DMS 273 treated with DMSO at 0.1 percent for 48 hours (cell line): ENCODE measurements at regions not wholly inside any gene's neighbourhood (a gene's known extent, or its start where the extent isn't known, plus 50 kb on each side); places are given as distances from the start of the nearest gene placed in this dataset.
"Not testable (repeated sequence)": the region's sequence is repeated elsewhere in the genome, so short reads cannot be mapped to it uniquely, and the experiment has no call there.

Experiments used
- DNase-seq: peaks from one replicate; lab custom pipeline; 2025; lab: John Stamatoyannopoulos, UW

DNA sequence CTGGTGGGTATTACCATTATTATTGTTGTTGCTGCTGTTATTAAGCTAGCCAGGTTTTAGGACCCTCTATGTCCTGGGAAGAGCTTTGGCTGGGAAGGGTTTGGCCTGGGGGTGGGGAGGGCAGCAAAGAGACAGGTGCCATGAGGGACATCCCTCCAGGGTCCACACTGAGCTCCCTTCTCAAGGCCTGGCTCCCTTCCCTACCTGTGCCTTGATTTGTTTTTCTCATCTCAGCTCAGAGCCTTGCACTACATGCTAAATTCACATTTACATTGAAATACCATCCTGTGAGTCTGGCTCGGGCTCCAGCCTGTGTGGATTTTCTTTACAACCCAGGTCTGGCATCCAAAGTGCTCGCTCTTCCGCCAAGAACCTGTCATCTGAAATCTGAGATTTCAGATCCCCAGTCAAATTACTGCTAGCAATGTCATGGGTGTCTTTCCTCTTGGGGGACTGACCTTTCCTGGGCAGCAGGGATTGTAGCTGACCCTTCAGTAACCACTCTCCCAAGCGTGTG is 536.3 kb downstream of the PTPRU start:
- DNase-seq = no peak

DNA sequence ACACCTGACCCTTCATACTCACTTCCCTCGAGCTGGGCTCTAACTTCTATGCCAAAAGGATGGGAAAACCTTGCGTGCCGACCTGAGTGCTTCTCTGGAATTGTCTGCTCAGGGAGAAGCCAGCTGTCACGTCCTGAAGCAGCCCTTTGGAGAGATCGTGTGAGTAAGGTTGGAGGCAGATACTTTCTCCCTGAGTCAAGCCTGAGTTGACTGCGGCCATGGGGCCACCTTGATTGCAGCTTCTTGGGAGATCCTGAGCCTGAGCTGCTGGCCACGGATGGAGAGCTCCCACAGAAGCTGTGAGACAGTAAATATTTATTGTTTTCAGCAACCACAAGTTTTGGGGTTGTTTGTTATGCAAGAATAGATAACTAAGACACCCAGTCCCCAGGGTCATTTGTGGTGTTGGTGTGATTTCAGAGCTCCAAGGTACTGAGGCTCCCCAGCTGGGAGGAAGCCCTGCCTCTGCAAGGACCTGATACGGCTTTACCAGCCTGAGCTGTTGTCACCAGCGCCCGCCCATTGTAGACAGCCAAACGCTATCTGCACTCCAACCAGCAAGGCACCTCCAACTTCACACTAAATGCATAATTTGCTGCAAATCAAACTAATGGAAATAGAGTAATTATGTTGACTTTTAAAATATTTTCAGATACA is 531.6 kb downstream of the PTPRU start:
- DNase-seq = no peak

DNA sequence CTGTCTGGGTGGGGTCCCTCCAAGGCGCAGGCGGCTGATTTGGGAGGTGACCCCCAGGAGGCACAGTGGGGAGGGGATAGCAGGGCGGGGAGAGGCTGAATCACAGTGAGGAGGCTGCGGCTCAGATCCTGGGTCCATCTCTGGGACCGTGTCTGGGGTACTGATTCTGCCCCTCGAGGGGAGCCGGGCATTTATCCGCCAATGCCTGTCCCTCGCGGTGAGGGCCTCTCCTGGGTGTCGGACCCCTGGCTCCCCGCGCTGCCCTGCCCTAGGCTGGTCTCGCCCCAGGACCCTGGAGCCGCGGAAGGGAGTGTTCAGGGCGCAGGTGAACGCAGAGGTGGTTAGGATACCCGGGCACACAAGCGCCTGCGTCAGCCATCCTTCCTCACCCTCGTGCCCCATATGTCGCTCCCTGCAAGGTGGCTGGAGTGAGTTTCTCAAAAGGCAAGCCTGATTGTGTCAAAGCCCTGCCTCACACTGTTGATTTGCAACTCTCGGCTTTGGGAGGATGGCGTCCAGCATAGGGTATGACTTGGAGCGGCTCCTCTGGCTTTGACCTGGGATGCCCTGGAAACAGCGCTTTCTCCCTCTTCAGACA is 530.9 kb downstream of the PTPRU start:
- DNase-seq = no peak

DNA sequence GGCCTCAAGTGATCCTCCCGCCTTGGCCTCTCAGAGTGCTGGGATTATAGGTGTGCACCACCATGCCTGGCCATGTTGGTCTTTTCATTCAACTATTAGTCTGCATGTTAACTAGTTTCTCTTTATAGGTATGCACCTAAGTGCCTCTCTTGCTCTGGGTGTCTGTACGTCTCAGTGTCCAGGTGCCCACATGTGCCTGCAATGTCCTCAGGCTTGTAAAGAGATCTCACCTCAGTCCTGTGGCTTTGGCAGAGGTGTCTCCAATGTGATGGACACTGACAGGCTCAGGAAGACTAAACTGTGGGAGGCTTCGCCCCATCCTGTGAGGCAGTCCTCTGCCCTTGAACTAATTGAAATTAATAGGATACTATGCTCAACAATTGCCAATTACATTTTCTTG is 526.3 kb downstream of the PTPRU start:
- DNase-seq = no peak

DNA sequence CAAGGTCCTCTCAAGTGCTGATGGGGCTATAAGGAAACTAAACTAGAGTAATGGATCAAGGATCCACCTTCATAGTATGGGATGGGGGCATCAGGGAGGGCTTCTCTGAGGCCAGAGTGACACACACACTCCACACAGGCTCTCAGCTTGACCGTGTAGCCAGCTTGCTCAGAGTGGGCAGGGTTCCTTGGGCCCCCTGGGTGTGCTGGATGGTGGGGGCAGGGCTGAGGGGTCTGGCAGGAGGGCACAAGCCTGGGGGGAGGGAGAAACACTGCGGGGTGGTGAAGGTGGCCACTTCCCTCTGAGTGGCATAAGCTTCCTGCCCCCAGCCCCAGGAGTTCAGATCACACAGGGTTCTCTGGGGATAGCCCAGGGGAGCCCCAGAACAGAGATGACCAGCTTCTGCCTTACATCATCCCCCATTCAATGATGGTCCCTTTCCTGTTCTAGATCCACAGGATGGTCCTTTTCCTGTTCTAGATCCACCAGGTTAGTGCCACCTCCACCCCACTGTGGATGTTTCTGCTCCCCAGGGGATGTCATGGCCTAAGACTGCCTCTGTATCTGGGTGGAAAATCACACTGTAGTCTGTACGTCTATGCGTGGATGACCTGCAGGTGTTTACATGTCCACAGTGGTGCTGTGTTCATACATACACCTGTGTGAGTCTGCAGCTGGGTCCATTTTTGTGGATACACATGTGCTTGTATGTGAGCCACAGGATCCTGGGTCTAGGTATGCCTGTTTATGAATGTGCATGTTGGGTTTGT is 525.0 kb downstream of the PTPRU start:
- no peak for DNase-seq

DNA sequence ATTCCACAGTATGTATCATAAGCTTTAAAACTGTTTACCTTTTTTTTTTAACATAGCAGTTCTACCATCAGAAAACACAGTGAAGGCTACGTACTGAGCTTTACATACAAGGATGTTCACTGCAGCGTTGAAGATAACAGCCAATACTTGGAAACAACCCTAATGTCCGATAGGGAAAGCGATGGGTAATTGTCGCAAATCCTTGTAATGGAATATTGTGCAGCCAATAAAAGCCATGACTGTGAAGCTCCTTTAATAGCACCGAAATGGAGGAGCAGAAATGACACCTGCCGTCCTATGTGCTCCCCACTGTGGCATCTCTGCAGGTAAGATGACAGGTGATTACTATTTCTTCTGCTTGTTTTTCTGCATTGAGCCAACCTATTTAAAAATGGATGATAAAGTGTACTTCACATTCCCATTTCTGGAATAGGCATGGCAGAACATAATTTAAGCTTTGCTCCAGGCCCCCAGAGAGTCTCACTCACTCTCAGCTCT is 523.8 kb downstream of the PTPRU start:
- DNase-seq = no peak

DNA sequence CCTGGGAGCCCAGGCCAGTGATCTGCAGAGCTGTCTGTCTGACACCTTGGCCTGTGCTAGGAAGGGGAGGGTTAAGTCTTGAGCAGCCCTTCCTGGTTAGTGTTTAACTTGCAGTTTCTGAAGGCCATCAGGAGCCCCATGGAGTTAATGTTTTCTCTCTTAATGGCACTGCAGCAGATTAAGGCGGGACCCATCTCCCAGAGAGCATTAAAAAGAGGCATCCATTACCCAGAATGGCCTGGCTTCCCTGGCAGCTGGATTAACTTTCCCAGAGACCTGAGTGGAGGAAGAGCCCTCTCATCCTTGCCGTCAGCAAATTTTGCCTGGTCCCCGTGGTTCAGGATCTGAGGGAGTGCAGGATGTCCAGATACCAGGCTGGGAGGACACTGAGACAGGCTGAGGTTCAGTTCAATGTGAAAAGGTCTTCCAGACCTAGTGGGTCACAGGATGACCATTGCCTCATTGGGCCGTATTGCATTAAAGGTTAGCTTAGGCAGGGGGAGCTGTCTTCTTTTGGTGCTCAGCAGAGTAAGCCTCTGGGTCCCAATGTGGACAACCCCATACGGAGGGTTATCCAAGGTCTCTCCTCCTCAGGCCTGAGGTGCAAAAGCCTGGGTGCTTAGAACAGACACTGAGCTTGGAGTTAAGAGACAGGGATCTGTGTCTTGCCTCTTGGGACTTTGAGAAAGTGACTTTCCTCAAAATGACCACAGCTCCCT is 522.6 kb downstream of the PTPRU start:
- DNase-seq = no peak

DNA sequence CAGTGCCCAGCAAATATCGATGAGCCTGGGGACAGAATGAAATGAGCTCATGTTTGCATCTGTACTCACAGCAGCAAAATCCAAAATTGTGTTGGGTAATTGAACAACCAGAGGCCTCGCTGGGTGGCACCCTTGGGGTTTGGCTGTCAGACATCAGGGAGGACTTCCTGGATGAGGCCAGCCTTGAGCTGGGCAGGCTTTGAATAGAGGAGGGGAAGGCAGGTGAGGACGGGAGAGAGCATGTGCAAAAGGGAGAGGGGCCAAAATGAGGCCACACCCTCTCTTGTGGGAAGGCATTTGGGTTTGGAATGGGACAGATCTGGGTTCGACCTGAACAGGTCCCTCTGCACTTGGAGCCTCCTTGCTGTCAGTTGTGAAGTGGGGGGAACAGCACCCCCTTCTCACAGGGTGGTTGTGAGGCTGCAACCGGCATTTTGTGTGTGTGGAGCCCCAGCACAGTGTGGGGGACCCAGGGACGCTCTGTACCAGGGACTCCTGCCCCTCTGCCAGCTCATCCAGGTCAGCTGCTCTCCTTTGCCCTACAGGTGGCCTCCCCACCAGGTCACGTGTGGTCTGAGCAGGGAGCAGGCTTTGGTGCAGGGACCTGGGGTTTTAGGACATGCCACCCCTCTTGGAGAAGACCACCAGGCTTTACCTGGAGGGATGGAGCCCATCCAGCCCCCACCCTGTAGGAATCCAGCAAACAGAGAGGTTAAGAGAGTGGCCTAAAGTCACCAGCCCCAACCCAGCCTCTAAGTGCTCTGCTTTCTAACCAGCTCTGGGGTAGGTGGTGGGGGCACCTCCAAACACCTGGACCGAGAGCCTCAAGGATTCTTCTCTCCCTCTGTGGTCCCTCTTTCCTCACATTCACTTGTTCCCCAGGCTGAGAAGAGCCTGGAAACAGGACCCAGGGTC is 521.8 kb downstream of the PTPRU start:
- no peak for DNase-seq

DNA sequence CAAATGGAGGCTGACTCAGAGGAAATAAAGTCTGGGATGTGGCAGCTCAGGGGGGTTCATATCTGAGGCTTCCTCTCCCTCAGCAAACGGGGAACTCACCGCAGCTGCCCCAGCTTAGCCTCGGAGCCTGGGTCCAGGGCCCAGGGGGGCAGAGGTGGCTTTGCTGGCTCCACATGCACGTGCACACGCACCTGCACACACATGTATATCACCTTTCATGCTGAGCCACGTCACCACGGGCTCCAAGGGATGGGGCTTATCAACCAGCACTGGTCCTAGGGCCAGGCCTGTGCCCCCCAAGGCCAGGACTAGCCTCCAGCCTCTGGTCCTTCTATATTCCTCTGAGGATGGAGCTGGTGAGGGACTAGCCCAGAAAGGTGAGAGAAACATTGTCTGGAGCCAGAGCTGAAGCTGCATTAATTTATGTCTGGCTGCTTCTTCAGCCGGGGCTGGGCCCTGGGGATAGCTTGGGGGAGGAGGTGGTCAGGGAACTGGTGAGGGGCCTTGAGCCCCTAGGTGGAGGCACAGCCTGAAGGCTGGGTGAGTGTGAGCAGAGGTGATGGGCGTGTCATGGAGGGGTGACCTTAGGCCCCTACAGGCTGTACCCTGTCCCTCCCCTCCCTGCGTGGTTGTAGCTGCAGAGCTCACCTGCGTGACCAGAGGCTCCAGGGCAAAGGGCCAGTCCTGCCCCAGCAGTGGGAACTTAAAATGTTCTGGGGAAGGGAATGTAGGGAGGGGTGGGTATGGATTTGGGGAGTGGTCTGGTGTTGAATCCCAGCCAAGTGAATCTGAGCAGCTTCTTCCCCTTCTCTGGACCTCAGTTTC is 520.8 kb downstream of the PTPRU start:
- no peak for DNase-seq

DNA sequence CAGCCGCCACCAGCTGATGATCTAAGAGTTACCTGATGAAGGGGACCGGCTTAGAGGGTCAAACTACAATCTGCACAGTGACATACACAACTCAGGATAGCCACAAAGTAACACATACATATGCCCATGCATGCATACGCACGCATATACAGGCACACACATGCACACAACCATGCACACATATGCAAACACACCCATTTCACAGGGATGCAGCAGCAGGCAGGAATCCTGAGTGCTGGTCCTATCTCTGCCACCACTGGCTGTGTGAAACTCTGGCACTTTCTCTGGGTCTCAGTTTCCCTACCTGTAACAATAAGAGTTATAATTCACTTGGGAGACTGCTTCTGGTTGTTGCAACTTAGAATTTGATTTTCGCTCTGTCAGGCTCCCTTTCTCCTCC is 520.2 kb downstream of the PTPRU start:
- no peak for DNase-seq

DNA sequence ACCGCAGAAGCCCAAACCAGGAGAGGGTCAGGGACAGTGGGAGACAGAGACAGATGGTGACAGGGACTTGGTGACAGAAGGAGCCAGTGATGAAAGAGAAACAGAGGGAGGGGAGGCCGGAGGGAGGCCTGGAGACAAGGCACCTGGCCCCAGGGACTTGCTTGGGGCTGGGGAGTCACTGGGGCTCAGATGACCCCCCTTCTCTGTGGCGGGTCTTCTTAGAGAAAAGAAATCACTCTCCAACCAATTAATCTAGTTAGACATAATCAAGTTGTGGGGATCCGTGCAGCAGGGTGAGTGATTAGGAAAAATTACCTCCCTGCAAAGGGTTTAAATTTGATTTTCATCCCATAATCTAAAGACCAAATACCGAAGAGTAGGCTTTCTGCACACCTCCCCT is 519.8 kb downstream of the PTPRU start:
- no peak for DNase-seq

DNA sequence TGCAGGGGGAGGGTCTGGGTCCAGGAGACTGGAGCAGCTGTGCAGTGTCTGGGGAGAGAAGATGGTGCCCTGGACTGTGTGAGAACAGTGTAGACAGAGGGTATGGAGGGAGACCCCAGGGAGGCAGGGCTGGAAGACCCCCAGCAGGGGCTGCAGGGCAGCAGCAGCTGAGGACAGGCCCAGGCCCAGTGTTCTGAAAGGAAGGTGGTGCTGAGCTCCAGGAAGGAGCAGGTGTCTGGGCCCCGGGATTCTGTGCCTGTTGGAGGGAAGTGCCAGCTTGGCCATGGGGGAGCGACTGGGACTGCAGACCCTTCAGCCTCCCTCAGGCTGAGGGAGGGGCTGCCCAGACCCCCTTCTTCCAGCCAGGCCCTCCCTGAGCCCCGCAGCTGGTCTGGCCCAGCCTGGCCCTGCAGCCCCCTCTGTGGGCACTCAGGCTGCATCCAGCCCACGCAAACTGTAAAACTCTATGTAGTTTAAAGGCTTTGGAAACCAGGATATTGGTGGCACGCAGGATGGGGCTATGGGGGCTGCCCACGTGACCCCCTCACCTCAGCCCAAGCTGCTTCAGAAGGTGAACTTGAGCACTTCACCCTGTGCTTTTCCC is 519.2 kb downstream of the PTPRU start:
- not testable (repeated sequence) for DNase-seq

DNA sequence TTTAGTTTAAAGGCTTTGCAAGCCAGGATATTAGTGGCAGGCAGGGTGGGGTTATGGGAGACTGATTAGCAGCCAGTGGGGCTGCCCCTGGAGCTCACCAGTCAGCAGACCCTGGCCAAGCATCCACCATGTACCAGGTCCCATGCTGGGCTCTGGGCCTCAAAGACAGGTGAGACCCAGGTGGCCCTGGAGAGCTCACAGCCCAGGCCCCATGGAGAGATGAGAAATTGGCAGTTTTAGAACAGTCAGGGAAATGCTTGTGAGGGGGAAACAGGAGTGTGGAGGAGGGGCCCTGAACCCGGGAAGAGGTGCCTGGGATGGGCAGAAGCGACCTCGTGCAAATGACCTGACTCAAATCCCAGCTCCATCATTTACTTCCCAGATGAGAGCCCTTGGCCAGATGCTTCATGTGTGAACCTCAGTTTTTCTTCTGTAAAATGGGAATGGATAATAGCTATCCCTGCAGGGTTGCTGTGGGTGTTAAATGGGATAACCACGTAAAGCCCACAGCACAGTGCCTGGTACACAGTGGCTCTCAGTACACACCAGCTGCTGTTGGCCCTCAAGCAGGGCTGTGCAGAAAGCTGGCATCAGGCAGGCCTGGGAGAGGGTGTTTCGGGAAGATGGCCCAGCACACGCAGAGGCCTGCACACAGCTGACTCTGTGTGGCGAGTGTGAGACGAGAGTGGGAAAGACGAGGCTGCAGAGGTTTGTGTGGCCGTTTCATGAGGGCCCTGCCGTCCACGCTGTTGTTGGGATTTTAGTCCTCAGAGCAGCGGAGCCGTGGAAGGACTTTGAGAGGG is 518.5 kb downstream of the PTPRU start:
- DNase-seq = no peak

DNA sequence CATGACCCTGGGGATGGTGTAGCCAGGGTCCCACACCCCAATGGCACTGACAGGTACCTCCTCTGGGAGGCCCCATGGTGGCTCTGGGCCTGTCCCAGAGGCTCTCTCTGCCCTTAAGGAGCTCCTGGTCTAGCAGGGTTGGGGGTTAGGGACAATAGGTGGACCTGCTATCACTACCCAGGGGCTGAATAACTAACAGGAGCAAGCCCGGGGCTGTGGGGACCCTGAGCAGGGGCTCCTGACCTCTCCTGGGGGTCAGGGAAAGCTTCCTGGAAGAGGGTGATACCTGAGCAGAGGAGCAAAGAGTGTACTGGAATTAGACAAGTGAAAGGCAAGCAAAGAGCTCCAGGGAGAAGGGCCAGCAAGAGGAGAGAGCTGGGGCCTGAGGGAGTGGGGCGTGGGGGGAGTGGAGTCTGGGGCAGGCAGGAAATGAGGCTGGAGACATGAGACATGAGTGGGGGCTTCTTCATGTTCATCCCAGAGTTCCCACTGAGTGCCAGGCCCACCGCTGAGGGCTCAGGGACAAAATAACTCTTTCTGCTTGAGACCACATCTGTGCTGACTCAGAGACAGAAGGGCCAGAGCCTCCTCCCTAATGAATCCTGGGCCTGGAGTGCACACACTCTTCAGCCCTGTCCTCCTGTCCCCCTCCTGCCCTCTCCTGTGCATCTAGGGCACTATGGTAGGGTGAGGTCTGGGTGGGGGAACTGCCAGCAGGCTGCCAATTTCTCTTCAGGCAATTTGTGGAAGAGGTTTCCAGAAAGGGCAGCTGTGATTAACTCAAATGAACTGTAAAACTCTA is 517.6 kb downstream of the PTPRU start:
- DNase-seq = no peak

DNA sequence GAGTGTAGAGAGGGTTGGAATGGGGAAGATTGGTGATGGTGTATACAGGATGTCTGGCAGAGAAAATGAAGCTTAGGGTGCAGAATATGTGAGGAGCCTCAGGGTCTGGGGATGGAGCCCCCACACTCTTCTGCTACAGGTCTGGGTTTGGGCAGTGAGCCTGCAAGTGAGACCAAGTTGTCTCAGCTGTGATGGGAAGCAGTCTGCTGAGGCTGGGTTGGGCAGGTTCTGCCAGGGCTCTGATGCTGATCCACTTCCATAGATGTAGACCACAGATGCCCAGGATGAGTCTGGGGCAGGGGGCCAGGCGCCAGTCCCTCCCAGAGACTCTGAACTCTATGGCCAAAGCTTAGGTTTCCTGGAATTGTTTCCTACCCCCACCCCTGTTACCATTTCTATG is 516.9 kb downstream of the PTPRU start:
- DNase-seq = no peak

DNA sequence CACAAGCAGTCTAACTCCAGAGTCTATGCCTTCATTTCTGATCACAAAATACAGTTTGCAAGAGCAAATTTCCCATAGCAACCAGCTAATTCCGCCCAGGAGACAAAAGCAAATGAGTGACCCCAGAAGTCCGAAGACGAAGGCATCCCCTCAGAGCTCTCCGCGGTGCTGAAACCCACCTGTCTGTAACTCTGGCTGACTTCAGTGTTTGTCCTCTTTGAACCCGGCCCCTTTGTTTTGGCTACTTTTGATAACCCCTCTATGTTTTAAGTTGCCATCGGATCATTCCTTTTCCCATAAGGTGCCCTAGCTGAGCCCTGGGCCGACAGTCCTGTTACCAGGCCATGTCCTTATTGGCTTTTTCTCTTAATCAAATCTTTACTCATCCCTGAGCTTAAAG is 515.8 kb downstream of the PTPRU start:
- DNase-seq = no peak

DNA sequence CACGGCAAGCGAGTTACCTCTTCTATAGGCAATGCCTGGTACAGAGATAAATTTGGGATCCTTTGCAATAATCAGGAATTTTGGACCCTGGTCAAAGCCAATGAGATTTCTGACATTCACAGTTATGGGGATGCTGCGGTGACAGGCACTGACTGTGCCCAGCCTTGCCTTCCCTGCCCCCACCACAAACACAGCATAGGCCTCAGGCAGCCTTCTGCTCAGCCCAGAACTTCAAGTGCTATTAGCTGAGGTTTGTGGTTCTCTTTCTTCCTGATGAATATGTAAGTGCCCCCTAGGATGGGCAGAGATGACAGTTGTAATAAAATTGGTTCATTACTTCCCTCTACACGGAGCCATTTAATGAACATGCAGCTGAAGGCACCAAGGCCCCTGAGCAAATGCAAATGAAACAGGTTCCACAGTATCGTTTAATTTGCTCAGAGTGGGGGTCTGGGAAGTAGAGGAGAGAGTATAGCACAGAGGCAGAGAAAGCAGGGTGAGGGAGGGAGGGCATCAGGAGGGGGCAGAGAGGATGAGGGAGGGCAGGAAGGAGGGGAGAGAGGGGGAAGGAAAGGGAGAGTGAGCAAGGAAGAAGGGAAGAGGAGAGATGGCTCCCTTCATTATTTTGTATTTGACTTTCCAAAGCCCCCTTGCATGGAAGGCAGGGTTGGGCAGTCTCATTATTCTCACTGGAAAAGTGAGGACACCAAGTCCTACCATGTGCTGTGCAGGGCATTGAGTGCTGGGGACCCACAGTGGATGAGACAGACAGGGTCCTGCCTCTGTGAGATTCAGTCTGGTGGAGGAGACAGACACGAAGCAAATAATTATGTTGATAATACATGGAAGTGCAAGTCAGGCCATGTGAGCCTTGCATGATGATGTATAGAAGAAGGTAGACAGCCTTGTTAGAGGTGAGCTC is 513.0 kb downstream of the PTPRU start:
- DNase-seq = no peak
